Transverse colon (tissue), 4 donors: ENCODE measurements at regions not wholly inside any gene's neighbourhood (a gene's known extent, or its start where the extent isn't known, plus 50 kb on each side); places are given as distances from the start of the nearest gene placed in this dataset.

Experiments used
- CTCF ChIP-seq, 5 experiments: fragments of 200-600 bp in 3 of 5; fragments of 450-650 bp in 2 of 5; sonication (generic) in 3 of 5; IDR thresholded peaks; 1 replicate in 2 of 5; 2 replicates in 3 of 5; pipeline ENCODE4 v1.5.1; 2016 to 2017; ENCODE audit warnings: antibody characterized with exemption in 5 of 5, inconsistent platforms in 3 of 5, mild to moderate bottlenecking in 2 of 5, moderate library complexity in 1 of 5
- EP300 ChIP-seq: sonication (generic); formaldehyde crosslinking; IDR thresholded peaks from one replicate; pipeline ENCODE4 v1.6.1; 2017; ENCODE audit warnings: antibody characterized with exemption, low read depth
- POLR2A ChIP-seq: fragments of 450-650 bp; IDR thresholded peaks from one replicate; pipeline ENCODE4 v1.6.1; 2016; ENCODE audit warnings: antibody characterized with exemption, mild to moderate bottlenecking, moderate library complexity
- POLR2AphosphoS5 ChIP-seq, 3 donors: sonication (generic); formaldehyde crosslinking; IDR thresholded peaks; one replicate each; pipeline ENCODE4 v1.6.1; 2016; ENCODE audit warnings: antibody characterized with exemption in 3 of 3

- TF ChIP-seq CTCF (IDR thresholded peaks at IDR 0.05) (no peak), POLR2A (no peak), POLR2AphosphoS5 (IDR thresholded peaks at IDR 0.05) (no peak), EP300 (no peak)
Observed at GRCh38 chr4:108227923-108228322, 59.2 kb upstream of the LEF1 start.
